Endothelial cell of umbilical vein (primary cell): ENCODE measurements at regions not wholly inside any gene's neighbourhood (a gene's known extent, or its start where the extent isn't known, plus 50 kb on each side); places are given as distances from the start of the nearest gene placed in this dataset.

Experiments used
- CTCF ChIP-seq, 2 donors: IDR thresholded peaks; 1 replicate in 1 of 2; 2 replicates in 1 of 2; pipeline ENCODE4 v1.5.1; 2011; ENCODE audit warnings: low read length in 2 of 2, mild to moderate bottlenecking in 2 of 2, moderate library complexity in 2 of 2, control low read depth in 1 of 2, inconsistent platforms in 1 of 2, low read depth in 1 of 2; ENCODE audit not compliant: insufficient read depth in 1 of 2; ENCODE audit errors: extremely low read depth in 1 of 2
- EZH2 ChIP-seq: IDR thresholded peaks from 2 replicates; pipeline ENCODE4 v1.6.1; 2012; ENCODE audit warnings: borderline replicate concordance, low read depth, mild to moderate bottlenecking, moderate library complexity, low read length, inconsistent platforms; ENCODE audit not compliant: severe bottlenecking
- FOS ChIP-seq: IDR thresholded peaks from 2 replicates; pipeline ENCODE4 v1.6.1; 2011; ENCODE audit warnings: mild to moderate bottlenecking, low read length, moderate library complexity, borderline replicate concordance; ENCODE audit not compliant: insufficient read depth
- GATA2 ChIP-seq: IDR thresholded peaks from 2 replicates; pipeline ENCODE4 v1.7.0; 2011; ENCODE audit warnings: low read depth, mild to moderate bottlenecking, moderate library complexity, mixed read lengths, low read length; ENCODE audit not compliant: insufficient read length, insufficient read depth
- JUN ChIP-seq: IDR thresholded peaks from 2 replicates; pipeline ENCODE4 v1.6.1; 2011; ENCODE audit warnings: borderline replicate concordance, low read depth; ENCODE audit not compliant: insufficient read length, insufficient read depth
- MYC ChIP-seq: IDR thresholded peaks from one replicate; pipeline ENCODE4 v1.6.1; 2011; ENCODE audit warnings: mild to moderate bottlenecking, low read depth, low read length
- POLR2A ChIP-seq: IDR thresholded peaks from 2 replicates; pipeline ENCODE4 v1.6.1; 2012; ENCODE audit warnings: low read depth, mild to moderate bottlenecking, control low read depth, low read length
- POLR2AphosphoS5 ChIP-seq: IDR thresholded peaks from 2 replicates; pipeline ENCODE4 v1.6.1; 2012; ENCODE audit warnings: low read depth, mild to moderate bottlenecking, control low read depth, low read length, moderate library complexity; ENCODE audit not compliant: insufficient read depth
- TF ChIP-seq, protein P1 (sequence below): IDR thresholded peaks from 2 replicates; pipeline ENCODE4 v1.6.1; 2011; ENCODE audit not compliant: insufficient read depth, insufficient read length

GRCh38 chr18:52190631-52191030 lies 149.4 kb upstream of the DCC start:
- TF ChIP-seq MYC (no peak), POLR2A (no peak), POLR2AphosphoS5 (no peak), CTCF (IDR thresholded peaks at IDR 0.05; ENCODE audit: extremely low read depth in 1 of 2, insufficient read depth in 1 of 2, low read depth in 1 of 2, low read length in 2 of 2) (no peak), GATA2 (no peak), EZH2 (no peak), FOS (no peak), JUN (no peak)
- TF ChIP-seq, protein P1, sequence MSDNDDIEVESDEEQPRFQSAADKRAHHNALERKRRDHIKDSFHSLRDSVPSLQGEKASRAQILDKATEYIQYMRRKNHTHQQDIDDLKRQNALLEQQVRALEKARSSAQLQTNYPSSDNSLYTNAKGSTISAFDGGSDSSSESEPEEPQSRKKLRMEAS, result no peak
